Transverse colon (tissue), 4 donors: ENCODE measurements at regions not wholly inside any gene's neighbourhood (a gene's known extent, or its start where the extent isn't known, plus 50 kb on each side); places are given as distances from the start of the nearest gene placed in this dataset.

ENCODE experiments used
- CTCF ChIP-seq, 5 experiments: fragments of 200-600 bp in 3 of 5; fragments of 450-650 bp in 2 of 5; sonication (generic) in 3 of 5; IDR thresholded peaks; 1 replicate in 2 of 5; 2 replicates in 3 of 5; pipeline ENCODE4 v1.5.1; 2016 to 2017; ENCODE audit warnings: antibody characterized with exemption in 5 of 5, inconsistent platforms in 3 of 5, mild to moderate bottlenecking in 2 of 5, moderate library complexity in 1 of 5
- EP300 ChIP-seq: sonication (generic); formaldehyde crosslinking; IDR thresholded peaks from one replicate; pipeline ENCODE4 v1.6.1; 2017; ENCODE audit warnings: antibody characterized with exemption, low read depth
- POLR2A ChIP-seq: fragments of 450-650 bp; IDR thresholded peaks from one replicate; pipeline ENCODE4 v1.6.1; 2016; ENCODE audit warnings: antibody characterized with exemption, mild to moderate bottlenecking, moderate library complexity
- POLR2AphosphoS5 ChIP-seq, 3 donors: sonication (generic); formaldehyde crosslinking; IDR thresholded peaks; one replicate each; pipeline ENCODE4 v1.6.1; 2016; ENCODE audit warnings: antibody characterized with exemption in 3 of 3

GRCh38 chr4:41879552-41879951 is 55.7 kb upstream of the TMEM33 start:
- TF ChIP-seq CTCF (IDR thresholded peaks at IDR 0.05) (no peak), POLR2A (no peak), EP300 (no peak), POLR2AphosphoS5 (IDR thresholded peaks at IDR 0.05) (no peak)
